ENCODE measurements at regions not wholly inside any gene's neighbourhood (a gene's known extent, or its start where the extent isn't known, plus 50 kb on each side); places are given as distances from the start of the nearest gene placed in this dataset.
"Not testable (repeated sequence)": the region's sequence is repeated elsewhere in the genome, so short reads cannot be mapped to it uniquely, and the experiment has no call there.

GRCh38 chr4:71211748-71212147 lies 127.1 kb upstream of the SLC4A4 start:
- peak; percentile 85 for DNase-seq

GRCh38 chr4:71212216-71212615 lies 126.6 kb upstream of the SLC4A4 start:
- DNase-seq: peak; percentile 59

- no peak for DNase-seq
Measured at GRCh38 chr4:71214578-71214977, 124.2 kb upstream of the SLC4A4 start.

GRCh38 chr4:71216316-71216959 lies 122.4 kb upstream of the SLC4A4 start:
- no peak for DNase-seq

GRCh38 chr4:71217688-71218087 lies 121.1 kb upstream of the SLC4A4 start:
- peak; percentile 44 for DNase-seq

GRCh38 chr4:71220848-71221247 lies 118.0 kb upstream of the SLC4A4 start:
- not testable (repeated sequence) for DNase-seq

GRCh38 chr4:71221510-71222466 lies 117.0 kb upstream of the SLC4A4 start:
- DNase-seq: no peak

- no peak for DNase-seq
Measured at GRCh38 chr4:71222661-71223060, 116.2 kb upstream of the SLC4A4 start.

- DNase-seq: peak; percentile 71
Measured at GRCh38 chr4:71229477-71230270, 109.1 kb upstream of the SLC4A4 start.

GRCh38 chr4:71230271-71231128 lies 108.3 kb upstream of the SLC4A4 start:
- peak; percentile 49 for DNase-seq

GRCh38 chr4:71231129-71232055 lies 107.4 kb upstream of the SLC4A4 start:
- DNase-seq: peak; percentile 65

GRCh38 chr4:71232056-71232430 lies 106.8 kb upstream of the SLC4A4 start:
- DNase-seq: peak; percentile 63

GRCh38 chr4:71232846-71233245 lies 106.0 kb upstream of the SLC4A4 start:
- DNase-seq: no peak

GRCh38 chr4:71235311-71236201 lies 103.3 kb upstream of the SLC4A4 start:
- no peak for DNase-seq

- no peak for DNase-seq
Measured at GRCh38 chr4:71236226-71236625, 102.6 kb upstream of the SLC4A4 start.

GRCh38 chr4:71237641-71238040 lies 101.2 kb upstream of the SLC4A4 start:
- no peak for DNase-seq

- peak; percentile 77 for DNase-seq
Measured at GRCh38 chr4:71239365-71239764, 99.5 kb upstream of the SLC4A4 start.

GRCh38 chr4:71240094-71240493 lies 98.7 kb upstream of the SLC4A4 start:
- no peak for DNase-seq

GRCh38 chr4:71241501-71242288 lies 97.1 kb upstream of the SLC4A4 start:
- DNase-seq: no peak
